ENCODE measurements at regions not wholly inside any gene's neighbourhood (a gene's known extent, or its start where the extent isn't known, plus 50 kb on each side); places are given as distances from the start of the nearest gene placed in this dataset.

- DNase-seq, result no peak
Observed at GRCh38 chr7:18154726-18155125, 127.1 kb upstream of the PRPS1L1 start.

GRCh38 chr7:18157233-18157632 is 129.6 kb upstream of the PRPS1L1 start:
- DNase-seq, result no peak

DNA sequence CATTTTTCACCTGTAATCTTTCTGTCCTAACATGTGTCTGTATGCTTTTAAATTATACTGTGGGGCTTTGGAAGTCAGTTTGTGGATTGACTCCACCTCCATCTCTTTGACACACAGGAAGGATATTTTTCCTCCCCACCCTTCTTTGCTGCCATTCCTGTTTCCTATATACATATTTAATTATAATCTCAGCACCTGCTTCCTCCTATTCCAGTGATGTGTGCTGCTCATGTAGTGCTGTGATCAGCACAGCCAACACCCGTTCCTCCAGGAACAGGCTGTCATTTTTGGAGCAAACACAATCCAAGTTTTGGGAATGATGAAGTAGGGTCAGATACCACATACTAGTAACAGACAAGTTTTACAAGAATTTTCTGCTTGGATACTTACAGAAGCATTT is 135.0 kb upstream of the PRPS1L1 start:
- no peak for DNase-seq

- DNase-seq, result no peak
Observed at GRCh38 chr7:18163091-18163490, 135.4 kb upstream of the PRPS1L1 start.

- DNase-seq, result no peak
Observed at GRCh38 chr7:18165166-18165565, 137.5 kb upstream of the PRPS1L1 start.

GRCh38 chr7:18166002-18166401 is 138.4 kb upstream of the PRPS1L1 start:
- DNase-seq, result no peak

- DNase-seq, result no peak
Observed at GRCh38 chr7:18167815-18168214, 140.2 kb upstream of the PRPS1L1 start.

DNA sequence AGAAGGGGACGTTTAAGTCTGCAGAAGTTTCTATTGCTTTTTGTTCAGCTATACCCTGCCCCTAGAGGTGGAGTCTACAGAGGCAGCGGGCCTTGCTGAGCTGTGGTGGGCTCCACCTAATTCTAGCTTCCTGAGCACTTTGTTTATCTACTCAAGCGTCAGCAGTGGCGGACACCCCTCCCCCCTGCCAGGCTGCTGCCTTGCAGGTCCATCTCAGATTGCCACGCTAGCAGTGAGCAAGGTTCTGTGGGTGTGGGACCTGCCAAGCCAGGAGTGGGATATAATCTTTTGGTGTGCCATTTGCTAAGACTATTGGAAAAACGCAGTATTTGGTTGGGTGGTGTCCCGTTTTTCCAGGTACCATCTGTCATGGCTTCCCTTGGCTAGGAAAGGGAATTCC is 147.3 kb upstream of the PRPS1L1 start:
- no peak for DNase-seq

DNA sequence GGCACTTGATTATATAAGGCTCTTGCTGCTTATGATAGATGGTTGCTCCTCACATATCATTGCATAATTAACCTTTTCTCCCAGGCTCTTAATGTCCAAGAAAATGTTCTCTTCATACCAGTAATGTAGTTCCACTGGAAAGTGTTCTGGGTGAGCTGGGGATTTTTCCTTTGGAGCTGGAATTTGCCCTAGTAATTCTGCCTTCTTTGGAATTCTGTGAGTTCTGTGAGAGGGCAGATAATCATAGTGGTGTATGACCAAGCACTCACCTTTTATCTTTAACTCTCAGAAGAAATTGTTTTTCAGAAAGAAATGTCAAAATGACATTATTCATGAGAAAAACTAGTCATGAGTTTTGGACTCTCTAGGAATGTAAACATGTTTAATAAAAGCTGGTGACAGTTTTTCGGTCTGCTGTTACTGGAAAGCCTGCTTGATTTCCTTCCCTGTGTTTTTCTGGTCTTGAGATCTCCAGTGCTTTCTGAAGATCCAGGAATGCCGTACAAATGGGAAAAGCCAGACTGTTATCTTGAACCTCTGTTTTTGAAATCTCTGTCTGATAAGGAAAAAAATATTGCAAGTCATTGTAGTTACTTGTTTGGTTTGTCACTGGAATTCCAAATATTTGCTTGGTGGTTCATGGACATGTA is 148.3 kb upstream of the PRPS1L1 start:
- no peak for DNase-seq

DNA sequence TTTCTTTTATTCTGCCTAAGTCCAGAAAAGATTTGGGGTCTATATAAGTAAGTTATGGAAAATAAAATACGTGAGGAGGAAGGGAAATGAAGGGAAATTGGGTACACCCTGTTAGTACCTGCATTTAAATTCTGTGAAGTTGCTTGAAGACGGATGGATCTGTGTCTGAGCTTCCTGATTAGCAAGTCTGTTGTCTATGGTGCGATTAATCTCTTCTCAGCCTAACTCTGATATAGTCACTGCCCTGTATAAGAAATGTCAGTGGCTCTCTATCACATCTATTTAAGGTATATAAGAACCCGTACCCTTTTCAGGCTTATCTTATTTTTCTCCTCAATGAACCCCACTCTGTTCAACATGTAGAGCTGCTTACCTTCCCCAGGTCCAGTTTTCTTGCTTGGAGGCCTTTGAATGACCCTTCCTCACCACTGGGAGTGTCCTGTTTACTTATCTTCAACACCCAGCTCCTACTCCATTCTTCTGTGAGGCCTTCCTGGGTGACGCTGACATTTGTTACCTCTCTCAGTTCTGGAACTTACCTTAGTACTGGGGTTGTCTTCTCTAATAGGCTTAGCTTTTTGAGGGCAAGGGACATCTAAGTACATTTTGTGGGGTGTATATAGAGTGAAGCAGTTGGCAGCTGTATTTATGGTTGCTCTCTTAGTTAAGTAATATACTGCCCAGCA is 149.6 kb upstream of the PRPS1L1 start:
- DNase-seq, result no peak

- DNase-seq, result no peak
Observed at GRCh38 chr7:18177815-18178660, 150.4 kb upstream of the PRPS1L1 start.

DNA sequence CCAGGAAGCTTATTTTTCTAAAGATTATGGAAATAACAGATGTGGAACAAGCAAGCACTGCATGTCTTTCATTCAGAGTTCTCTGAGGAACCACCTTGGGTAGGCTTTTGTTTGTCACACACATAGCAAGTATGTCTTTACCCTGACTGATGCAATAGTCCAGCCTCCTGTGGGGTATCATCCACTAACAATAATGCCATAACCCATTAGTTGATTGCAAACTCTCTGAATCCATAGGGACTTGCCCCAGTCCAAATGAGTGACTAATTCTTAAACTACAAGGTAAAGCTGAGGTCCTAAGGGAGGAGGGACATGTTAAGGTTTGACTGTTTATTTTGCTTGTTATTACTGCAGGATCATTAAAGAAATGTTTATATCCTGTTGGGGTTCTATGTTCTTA is 151.4 kb upstream of the PRPS1L1 start:
- DNase-seq, result no peak

- no peak for DNase-seq
Observed at GRCh38 chr7:18180685-18181084, 153.0 kb upstream of the PRPS1L1 start.

DNA sequence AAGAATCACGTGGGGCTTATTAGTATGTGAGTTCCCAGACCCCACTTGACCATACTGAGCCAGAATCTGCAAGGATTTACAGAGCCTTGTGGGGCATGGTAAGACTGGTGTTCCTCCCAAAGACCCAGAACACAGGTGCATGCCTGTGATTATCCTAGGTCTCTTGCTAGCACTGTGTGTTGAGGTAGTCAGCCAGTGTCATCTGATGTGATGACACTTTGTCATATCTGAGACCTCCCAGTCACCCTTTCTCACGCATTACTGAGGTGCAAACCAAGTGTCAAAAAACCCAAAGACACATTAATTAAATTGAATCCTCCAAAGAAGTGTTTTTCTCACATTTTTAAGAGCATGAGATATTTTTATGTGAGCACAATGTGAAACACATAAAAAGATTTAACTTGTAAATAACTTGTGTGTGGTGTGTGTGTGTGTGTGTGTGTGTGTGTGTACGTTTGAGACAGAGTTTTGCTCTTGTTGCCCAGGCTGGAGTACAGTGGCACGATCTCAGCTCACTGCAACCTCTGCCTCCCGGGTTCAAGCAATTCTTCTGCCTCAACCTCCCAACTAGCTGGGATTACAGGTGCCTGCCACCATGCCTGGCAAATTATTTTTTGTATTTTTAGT is 162.0 kb upstream of the PRPS1L1 start:
- DNase-seq, result no peak

DNA sequence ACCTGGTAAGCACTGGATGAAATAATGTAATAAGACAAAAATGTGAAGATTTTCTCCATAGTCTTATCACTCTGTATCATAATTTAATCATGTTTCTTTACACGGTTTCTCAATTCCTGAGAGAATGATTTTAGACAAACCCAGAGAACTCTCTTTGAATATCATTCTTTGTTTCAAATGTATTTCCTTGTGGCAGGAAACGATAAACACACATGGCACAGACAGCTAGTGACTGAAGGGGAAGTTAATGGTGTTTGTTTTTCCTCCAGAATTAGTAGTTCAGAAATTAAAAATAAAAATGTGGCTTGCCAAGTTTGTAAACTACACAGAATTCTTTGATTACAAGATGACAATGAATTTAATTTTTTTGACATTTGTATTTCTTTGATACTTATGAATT is 163.7 kb upstream of the PRPS1L1 start:
- no peak for DNase-seq

DNA sequence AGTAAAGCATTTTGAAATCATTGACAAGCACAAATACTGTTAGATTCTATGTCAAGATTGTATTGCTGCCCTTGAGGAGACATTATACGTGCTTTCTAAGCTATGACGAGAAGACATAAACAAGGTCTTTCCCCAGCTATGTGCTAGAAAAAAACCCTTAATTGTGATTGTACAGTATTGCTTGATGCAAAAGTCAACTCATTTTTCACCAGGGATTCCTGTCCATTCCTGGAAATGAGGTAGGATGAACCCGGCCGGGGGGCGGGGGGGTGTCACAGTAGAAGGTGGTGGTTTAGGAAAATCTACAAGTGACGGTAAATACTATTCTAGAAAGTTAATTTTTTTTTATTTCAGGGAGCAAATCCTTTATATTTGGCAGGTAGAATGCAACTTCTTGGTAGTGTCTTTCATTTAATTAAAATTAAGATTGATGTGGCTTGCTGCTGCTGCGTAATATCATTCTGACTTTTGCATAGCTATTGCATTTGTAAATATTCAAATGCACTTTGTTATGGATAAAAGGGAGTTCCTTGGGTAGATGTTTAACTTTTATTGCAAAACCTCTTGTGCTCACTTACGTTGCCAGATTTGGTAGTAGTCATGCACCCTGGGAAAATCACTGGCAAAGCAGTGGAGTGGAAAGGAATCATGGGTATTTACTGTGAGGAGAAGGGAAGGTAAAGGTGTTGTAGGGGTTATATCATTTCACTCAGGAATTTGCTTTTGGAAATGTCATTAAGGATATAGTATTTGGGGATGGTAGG is 164.4 kb upstream of the PRPS1L1 start:
- no peak for DNase-seq

DNA sequence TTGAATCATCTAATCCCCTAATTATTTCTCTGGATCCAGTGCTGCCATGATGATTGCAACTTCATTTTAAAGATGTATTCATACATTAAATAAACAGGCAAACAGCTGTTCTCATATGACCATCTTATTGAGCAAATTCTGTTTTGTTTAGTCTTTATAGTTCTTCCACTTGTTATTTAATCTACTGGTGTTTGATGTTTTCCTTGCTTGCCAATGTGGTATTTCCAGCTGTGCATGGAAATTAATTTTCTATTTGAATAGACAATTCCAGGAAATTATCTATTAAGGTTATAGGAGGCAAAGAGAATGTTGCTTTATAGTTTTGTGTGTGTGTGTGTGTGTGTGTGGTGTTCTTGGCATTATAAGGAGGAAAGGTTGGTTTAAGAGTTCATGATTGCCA is 167.0 kb upstream of the PRPS1L1 start:
- no peak for DNase-seq

GRCh38 chr7:18196638-18197037 is 169.0 kb upstream of the PRPS1L1 start:
- DNase-seq, result no peak

GRCh38 chr7:18198868-18199267 is 171.2 kb upstream of the PRPS1L1 start:
- no peak for DNase-seq

DNA sequence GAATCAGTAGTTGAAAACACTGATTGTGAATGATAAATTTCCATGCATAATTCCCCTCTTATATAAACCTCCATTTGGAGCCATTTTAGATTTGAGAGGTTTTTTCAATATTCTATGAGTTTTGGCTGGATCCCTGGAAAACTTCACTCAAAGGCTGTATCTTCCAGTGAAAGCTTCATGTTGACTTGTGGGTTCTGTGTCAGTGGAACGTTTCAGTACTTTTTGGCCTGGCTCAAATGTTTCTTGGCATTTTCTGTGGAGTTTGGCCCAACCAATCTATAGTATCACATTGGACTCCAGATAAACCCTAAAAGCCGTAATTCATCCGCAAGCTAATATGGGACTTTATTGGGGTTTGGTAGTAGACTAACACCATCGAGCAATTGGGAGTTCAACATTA is 172.6 kb upstream of the PRPS1L1 start:
- DNase-seq, result no peak

DNA sequence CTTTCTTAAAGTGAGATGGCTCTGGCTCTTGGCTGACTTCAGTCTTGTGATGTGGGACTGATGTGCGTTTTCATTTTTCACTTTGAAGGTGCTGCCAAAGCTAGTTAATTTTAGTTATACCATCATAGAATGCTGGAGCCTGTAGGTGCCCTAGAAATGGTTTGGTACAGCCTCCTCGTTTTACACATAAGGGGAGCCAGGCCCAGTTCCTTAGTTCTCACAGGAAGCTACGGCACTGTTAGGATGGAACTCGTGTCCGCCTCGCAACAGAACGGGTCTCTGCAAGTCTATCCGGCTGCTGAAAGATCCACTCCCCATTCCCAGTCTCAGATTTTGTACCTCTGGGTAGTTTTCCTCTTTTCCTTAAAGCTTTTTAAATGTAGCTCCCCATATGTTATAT is 173.2 kb upstream of the PRPS1L1 start:
- no peak for DNase-seq

DNA sequence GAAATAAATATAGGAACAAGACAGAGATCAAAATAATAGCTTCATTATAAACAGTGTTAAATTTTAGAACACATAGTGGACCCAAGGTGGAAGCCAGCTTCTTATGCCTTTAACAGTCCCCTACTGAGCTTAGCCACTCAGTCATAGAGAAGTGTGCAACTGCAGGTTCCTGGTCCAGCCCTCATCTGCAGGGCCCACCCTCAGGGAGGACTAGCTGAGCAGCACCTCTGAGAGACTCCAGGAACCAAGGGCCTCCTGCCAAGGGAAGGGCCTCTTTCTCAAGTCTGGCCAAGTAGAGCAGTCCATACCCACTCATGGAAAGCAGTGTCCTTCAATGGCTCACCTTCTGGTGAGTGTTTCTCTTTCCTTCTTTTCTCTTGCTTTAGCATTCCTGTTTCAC is 173.7 kb upstream of the PRPS1L1 start:
- no peak for DNase-seq

Measured in NCI-H2107 (cell line).